ENCODE measurements at regions not wholly inside any gene's neighbourhood (a gene's known extent, or its start where the extent isn't known, plus 50 kb on each side); places are given as distances from the start of the nearest gene placed in this dataset.

GRCh38 chr18:22021701-22022100, 147.7 kb upstream of the GATA6 start:
- no peak overlapping the region for H3K9ac ChIP-seq (ENCODE audit: extremely low read depth, insufficient read length, low read length)
- Mint-ChIP-seq H3K36me3 (ENCODE audit: insufficient read depth in 1 of 3, low read depth in 3 of 3) (peaks cover 0 to 1% (median 0%) of the 10 kb centered on the region in 3 experiments; a peak in 1 of 7 replicates), H3K4me1 (peaks cover 7 to 15% of the 10 kb centered on the region in 2 experiments), H3K27me3 (ENCODE audit: low read depth) (peaks cover 5% of the 10 kb centered on the region; the same call in 1 of the 2 replicates), H3K27ac (peak overlapping the region in 2 of 3 experiments; percentile 34 to 89; a peak in 3 of 7 replicates), H3K9me3 (peaks cover 0 to 2% of the 10 kb centered on the region in 2 experiments; a peak in 1 of 5 replicates), H3K4me3 (no peak overlapping the region)
- no peak overlapping the region for H2AK5ac ChIP-seq (ENCODE audit: insufficient read length, low read length)
- no CpG with 5 or more reads among the region's 7 CpGs for WGBS (ENCODE audit: extremely low coverage, insufficient read length, low lambda C conversion rate)
- no peak overlapping the region for H3K4ac ChIP-seq (ENCODE audit: low read depth, low read length)
- H3K4me2 ChIP-seq (ENCODE audit: insufficient read depth, insufficient read length, low read length): no peak overlapping the region
- H3K18ac ChIP-seq (ENCODE audit: insufficient read length, low read depth, low read length): no peak overlapping the region
- no peaks in the 10 kb centered on the region for H3K23me2 ChIP-seq (ENCODE audit: insufficient read length, low read depth, low read length, poor library complexity, severe bottlenecking)
- H3K23ac ChIP-seq (ENCODE audit: insufficient read length, low read depth, low read length): no peak overlapping the region
- no peaks in the 10 kb centered on the region for H3K27me3 ChIP-seq (ENCODE audit: insufficient read depth, low read length)
- H3K14ac ChIP-seq (ENCODE audit: insufficient read depth, low read length): no peak overlapping the region
- no peak overlapping the region for H3T11ph ChIP-seq (ENCODE audit: low read length)
- no peaks in the 10 kb centered on the region for H3K79me2 ChIP-seq (ENCODE audit: insufficient read depth, low read length)
- H2BK15ac ChIP-seq (ENCODE audit: low read depth, low read length): no peak overlapping the region
- H3K4me1 ChIP-seq (ENCODE audit: insufficient read depth, low read length): no peaks in the 10 kb centered on the region
- H4K91ac ChIP-seq (ENCODE audit: insufficient read length, low read depth, low read length): no peak overlapping the region
- H3K9me3 ChIP-seq (ENCODE audit: control insufficient read depth, low read depth, low read length): no peaks in the 10 kb centered on the region
- no peak overlapping the region for H2BK120ac ChIP-seq (ENCODE audit: low read depth, low read length, poor library complexity, severe bottlenecking)
- no peak overlapping the region for H2AFZ ChIP-seq (ENCODE audit: low read length)
- no peak overlapping the region for H2BK5ac ChIP-seq (ENCODE audit: insufficient read length, low read length)
- H3K56ac ChIP-seq (ENCODE audit: insufficient read length, low read depth, low read length): no peak overlapping the region
- no peak overlapping the region for H4K8ac ChIP-seq (replicated peaks; ENCODE audit: insufficient read length, low read depth, low read length)
- H4K20me1 ChIP-seq (ENCODE audit: control insufficient read depth, insufficient read depth, insufficient read length): no peaks in the 10 kb centered on the region
- no peak overlapping the region for H2BK20ac ChIP-seq (ENCODE audit: low read depth, low read length, poor library complexity, severe bottlenecking)
- H2BK12ac ChIP-seq (ENCODE audit: insufficient read length, low read depth, low read length): no peak overlapping the region
- DNase-seq: no peak
- H3K27ac ChIP-seq (ENCODE audit: insufficient read length, low read depth, low read length): no peak overlapping the region
- no peak for TF ChIP-seq CTCF (conservative IDR thresholded peaks at IDR 0.05)
- no peaks in the 10 kb centered on the region for H3K79me1 ChIP-seq (ENCODE audit: insufficient read depth, low read depth, low read length, poor library complexity, severe bottlenecking)
- no peak overlapping the region for H4K5ac ChIP-seq (ENCODE audit: insufficient read length, low read depth, low read length)

Data from H9 (cell line).